Endothelial cell of umbilical vein (primary cell): ENCODE measurements at regions not wholly inside any gene's neighbourhood (a gene's known extent, or its start where the extent isn't known, plus 50 kb on each side); places are given as distances from the start of the nearest gene placed in this dataset.

Experiments
- BruUV-seq: library from RNA; stranded (reverse); fragments of 400-500 nt; replicated peaks from 2 replicates; lab custom pipeline; 2021; lab: Mats Ljungman, UMichigan
- CTCF ChIA-PET: fragments of 300-600, 350-600 bp; sonication (Branson Sonifier 250); formaldehyde crosslinking; loops from one replicate; lab custom pipeline; 2021; ENCODE audit warnings: antibody characterized with exemption, inconsistent platforms; lab: Charles Lee
- POLR2A ChIA-PET: fragments of 300-600, 350-600 bp; sonication (Branson Sonifier 250); formaldehyde crosslinking; loops from one replicate; lab custom pipeline; 2021; ENCODE audit warnings: antibody characterized with exemption, inconsistent platforms; lab: Charles Lee
- DNase-seq: peaks from one replicate; pipeline ENCODE4 v3.0.0-alpha.2; 2011; ENCODE audit warnings: low read depth, low spot score
- FAIRE-seq: peaks from 2 replicates; lab custom pipeline; 2011; peaks lifted over from hg19 to GRCh38; lab: Jason Lieb, UNC
- H2AFZ ChIP-seq: 2 replicates; pipeline ENCODE4 v1.6.0; 2012; ENCODE audit warnings: low read depth, low read length, control low read depth, inconsistent platforms
- H3K27ac ChIP-seq: 2 replicates; pipeline ENCODE4 v1.5.1; 2011; ENCODE audit warnings: low read depth, mild to moderate bottlenecking, control low read depth, low read length, moderate library complexity; ENCODE audit not compliant: insufficient read depth
- H3K27me3 ChIP-seq, 2 experiments: 2 replicates each; pipeline versions ENCODE4 v1.6.0 to v1.6.1; 2011; ENCODE audit warnings: low read length in 2 of 2, mixed read lengths in 1 of 2; ENCODE audit not compliant: control insufficient read depth in 2 of 2, insufficient read depth in 2 of 2
- H3K36me3 ChIP-seq, 2 experiments: 2 replicates in 1 of 2; 3 replicates in 1 of 2; pipeline ENCODE4 v1.5.1; 2011; ENCODE audit warnings: low read length in 2 of 2, mild to moderate bottlenecking in 1 of 2, moderate library complexity in 1 of 2; ENCODE audit not compliant: control insufficient read depth in 2 of 2, insufficient read depth in 2 of 2; ENCODE audit errors: extremely low read depth in 1 of 2
- H3K4me1 ChIP-seq: 3 replicates; pipeline ENCODE4 v1.5.1; 2011; ENCODE audit warnings: mild to moderate bottlenecking, low read length; ENCODE audit not compliant: control insufficient read depth, insufficient read depth; ENCODE audit errors: extremely low read depth
- H3K4me2 ChIP-seq: 2 replicates; pipeline ENCODE4 v1.6.1; 2011; ENCODE audit warnings: low read length, control low read depth, mixed read lengths; ENCODE audit not compliant: insufficient read depth
- H3K4me3 ChIP-seq, 3 experiments: fragments of 200-600 bp in 1 of 3; sonication (generic), shearing (Covaris generic) in 1 of 3; replicated peaks in 1 of 3; 2 replicates each; pipeline ENCODE4 v1.5.1; 2011 to 2016; ENCODE audit warnings: control low read depth in 3 of 3, low read length in 3 of 3, mild to moderate bottlenecking in 2 of 3, inconsistent platforms in 1 of 3, low read depth in 1 of 3, moderate library complexity in 1 of 3; ENCODE audit not compliant: insufficient read depth in 1 of 3
- H3K79me2 ChIP-seq: 2 replicates; pipeline ENCODE4 v1.6.0; 2012; ENCODE audit warnings: low read length, inconsistent platforms; ENCODE audit not compliant: control insufficient read depth, insufficient read depth
- H3K9ac ChIP-seq: replicated peaks from 2 replicates; pipeline ENCODE3; 2011; ENCODE audit warnings: low read length, control low read depth; ENCODE audit not compliant: insufficient read depth; ENCODE audit errors: extremely low read depth
- H3K9me1 ChIP-seq: replicated peaks from 3 replicates; pipeline ENCODE4 v1.6.0; 2011; ENCODE audit warnings: mild to moderate bottlenecking, low read length; ENCODE audit not compliant: control insufficient read depth, insufficient read depth; ENCODE audit errors: extremely low read depth
- H3K9me3 ChIP-seq: replicated peaks from 2 replicates; pipeline ENCODE4 v1.5.1; 2012; ENCODE audit warnings: low read length, inconsistent platforms; ENCODE audit not compliant: control insufficient read depth, insufficient read depth
- H4K20me1 ChIP-seq: replicated peaks from 2 replicates; pipeline ENCODE3; 2011; ENCODE audit warnings: mild to moderate bottlenecking, low read length; ENCODE audit not compliant: control insufficient read depth, insufficient read depth; ENCODE audit errors: extremely low read depth
- EZH2 ChIP-seq: IDR thresholded peaks from 2 replicates; pipeline ENCODE4 v1.6.1; 2012; ENCODE audit warnings: borderline replicate concordance, low read depth, mild to moderate bottlenecking, moderate library complexity, low read length, inconsistent platforms; ENCODE audit not compliant: severe bottlenecking
- FOS ChIP-seq: IDR thresholded peaks from 2 replicates; pipeline ENCODE4 v1.6.1; 2011; ENCODE audit warnings: mild to moderate bottlenecking, low read length, moderate library complexity, borderline replicate concordance; ENCODE audit not compliant: insufficient read depth
- GATA2 ChIP-seq: IDR thresholded peaks from 2 replicates; pipeline ENCODE4 v1.7.0; 2011; ENCODE audit warnings: low read depth, mild to moderate bottlenecking, moderate library complexity, mixed read lengths, low read length; ENCODE audit not compliant: insufficient read length, insufficient read depth
- JUN ChIP-seq: IDR thresholded peaks from 2 replicates; pipeline ENCODE4 v1.6.1; 2011; ENCODE audit warnings: borderline replicate concordance, low read depth; ENCODE audit not compliant: insufficient read length, insufficient read depth
- MYC ChIP-seq: IDR thresholded peaks from one replicate; pipeline ENCODE4 v1.6.1; 2011; ENCODE audit warnings: mild to moderate bottlenecking, low read depth, low read length
- POLR2A ChIP-seq: IDR thresholded peaks from 2 replicates; pipeline ENCODE4 v1.6.1; 2012; ENCODE audit warnings: low read depth, mild to moderate bottlenecking, control low read depth, low read length
- POLR2AphosphoS5 ChIP-seq: IDR thresholded peaks from 2 replicates; pipeline ENCODE4 v1.6.1; 2012; ENCODE audit warnings: low read depth, mild to moderate bottlenecking, control low read depth, low read length, moderate library complexity; ENCODE audit not compliant: insufficient read depth
- dilution Hi-C: fragments of 300-500 bp; cut with MboI; formaldehyde crosslinking; loops from one replicate; pipeline ENCODE4 v1.15.0; 2019; ENCODE audit warnings: low sequenced_read_pairs; ENCODE audit not compliant: extremely low pct_ligation_motif_present
- intact Hi-C: fragments of 100-400 bp; cut with micrococcal nuclease; formaldehyde crosslinking; loops from one replicate; pipeline ENCODE4 v1.10.0; 2022
- TF ChIP-seq, protein P1 (sequence below), 2 donors: IDR thresholded peaks; 1 replicate in 1 of 2; 2 replicates in 1 of 2; pipeline ENCODE4 v1.5.1; 2011; ENCODE audit warnings: low read length in 2 of 2, mild to moderate bottlenecking in 2 of 2, moderate library complexity in 2 of 2, control low read depth in 1 of 2, inconsistent platforms in 1 of 2, low read depth in 1 of 2; ENCODE audit not compliant: insufficient read depth in 1 of 2; ENCODE audit errors: extremely low read depth in 1 of 2
- TF ChIP-seq, protein P2 (sequence below): IDR thresholded peaks from 2 replicates; pipeline ENCODE4 v1.6.1; 2011; ENCODE audit not compliant: insufficient read depth, insufficient read length

DNA sequence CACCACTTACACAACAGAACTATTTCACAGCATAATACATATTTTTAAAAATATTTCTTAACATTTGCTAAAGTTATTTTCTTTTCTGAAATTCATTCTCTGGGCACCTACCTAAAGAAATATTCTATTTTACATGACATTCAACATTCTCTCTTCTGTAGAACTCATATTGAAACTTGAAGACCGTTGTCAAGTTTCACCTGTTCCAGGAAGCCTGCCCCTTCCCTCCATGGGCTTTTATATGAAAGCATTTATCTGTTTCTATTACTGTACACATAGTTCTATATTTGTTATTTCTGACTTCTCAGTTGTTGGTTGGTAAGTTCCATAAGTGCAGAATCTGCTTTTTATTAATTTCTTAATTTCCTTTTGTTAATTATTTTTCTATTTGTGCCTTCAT lies 204.3 kb upstream of the ALCAM start:
- Histone ChIP-seq H3K4me3 (no peak overlapping the region), H3K27ac (no peak overlapping the region), H4K20me1 (no peaks in the 10 kb centered on the region), H3K36me3 (no peaks in the 10 kb centered on the region), H3K4me2 (no peak overlapping the region), H3K9ac (no peak overlapping the region), H2AFZ (no peak overlapping the region), H3K27me3 (no peaks in the 10 kb centered on the region), H3K9me3 (no peaks in the 10 kb centered on the region), H3K4me1 (no peaks in the 10 kb centered on the region), H3K79me2 (no peaks in the 10 kb centered on the region), H3K9me1 (no peaks in the 10 kb centered on the region)
- TF ChIP-seq GATA2 (no peak), POLR2AphosphoS5 (no peak), POLR2A (no peak)
- TF ChIP-seq, protein P1, sequence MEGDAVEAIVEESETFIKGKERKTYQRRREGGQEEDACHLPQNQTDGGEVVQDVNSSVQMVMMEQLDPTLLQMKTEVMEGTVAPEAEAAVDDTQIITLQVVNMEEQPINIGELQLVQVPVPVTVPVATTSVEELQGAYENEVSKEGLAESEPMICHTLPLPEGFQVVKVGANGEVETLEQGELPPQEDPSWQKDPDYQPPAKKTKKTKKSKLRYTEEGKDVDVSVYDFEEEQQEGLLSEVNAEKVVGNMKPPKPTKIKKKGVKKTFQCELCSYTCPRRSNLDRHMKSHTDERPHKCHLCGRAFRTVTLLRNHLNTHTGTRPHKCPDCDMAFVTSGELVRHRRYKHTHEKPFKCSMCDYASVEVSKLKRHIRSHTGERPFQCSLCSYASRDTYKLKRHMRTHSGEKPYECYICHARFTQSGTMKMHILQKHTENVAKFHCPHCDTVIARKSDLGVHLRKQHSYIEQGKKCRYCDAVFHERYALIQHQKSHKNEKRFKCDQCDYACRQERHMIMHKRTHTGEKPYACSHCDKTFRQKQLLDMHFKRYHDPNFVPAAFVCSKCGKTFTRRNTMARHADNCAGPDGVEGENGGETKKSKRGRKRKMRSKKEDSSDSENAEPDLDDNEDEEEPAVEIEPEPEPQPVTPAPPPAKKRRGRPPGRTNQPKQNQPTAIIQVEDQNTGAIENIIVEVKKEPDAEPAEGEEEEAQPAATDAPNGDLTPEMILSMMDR (IDR thresholded peaks at IDR 0.05; ENCODE audit: extremely low read depth in 1 of 2, insufficient read depth in 1 of 2, low read depth in 1 of 2, low read length in 2 of 2): no peak
- TF ChIP-seq, protein P2, sequence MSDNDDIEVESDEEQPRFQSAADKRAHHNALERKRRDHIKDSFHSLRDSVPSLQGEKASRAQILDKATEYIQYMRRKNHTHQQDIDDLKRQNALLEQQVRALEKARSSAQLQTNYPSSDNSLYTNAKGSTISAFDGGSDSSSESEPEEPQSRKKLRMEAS: no peak
- FAIRE-seq: no peak
- intact Hi-C loops (no loop called here), dilution Hi-C loops (no loop called here)
- POLR2A ChIA-PET: no interaction called here
- BruUV-seq: no TSS peak
- no peak for DNase-seq
- CTCF ChIA-PET: no interaction called here

DNA sequence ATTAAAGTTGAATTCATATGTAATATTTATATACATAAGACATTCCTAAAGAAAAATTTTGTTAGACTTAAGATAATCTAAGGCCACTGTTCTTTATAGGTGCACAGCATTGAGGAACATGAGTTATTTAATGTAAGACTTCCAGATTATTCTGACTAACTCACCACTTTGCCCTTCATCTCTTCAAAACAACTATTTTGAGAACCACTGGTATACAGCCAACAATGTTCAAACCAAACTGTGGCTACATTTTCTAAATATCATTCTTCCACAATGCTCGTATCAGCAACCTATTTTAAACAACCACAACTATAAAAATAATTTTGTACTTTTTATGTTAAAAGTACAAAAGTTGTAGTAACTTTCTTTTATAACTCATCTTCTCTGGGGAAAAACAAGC lies 199.8 kb upstream of the ALCAM start:
- BruUV-seq: no TSS peak
- H3K4me1 ChIP-seq: no peaks in the 10 kb centered on the region
- TF ChIP-seq, protein P2: no peak
- no peak for TF ChIP-seq JUN
- TF ChIP-seq POLR2AphosphoS5: no peak
- no peak for TF ChIP-seq GATA2
- no peak for TF ChIP-seq FOS
- TF ChIP-seq EZH2: no peak
- no peak for TF ChIP-seq MYC
- TF ChIP-seq POLR2A: no peak
- TF ChIP-seq, protein P1 (IDR thresholded peaks at IDR 0.05; ENCODE audit: extremely low read depth in 1 of 2, insufficient read depth in 1 of 2, low read depth in 1 of 2, low read length in 2 of 2): no peak
- no peaks in the 10 kb centered on the region for H3K27me3 ChIP-seq
- no peak overlapping the region for H3K4me3 ChIP-seq
- no peaks in the 10 kb centered on the region for H4K20me1 ChIP-seq
- intact Hi-C loops: no loop called here
- no peaks in the 10 kb centered on the region for H3K36me3 ChIP-seq
- dilution Hi-C loops: no loop called here
- H3K79me2 ChIP-seq: no peaks in the 10 kb centered on the region
- no peak overlapping the region for H3K27ac ChIP-seq
- FAIRE-seq: no peak
- POLR2A ChIA-PET: no interaction called here
- no peak overlapping the region for H2AFZ ChIP-seq
- no peaks in the 10 kb centered on the region for H3K9me3 ChIP-seq
- no peaks in the 10 kb centered on the region for H3K9me1 ChIP-seq
- no peak for DNase-seq
- CTCF ChIA-PET: no interaction called here
- H3K9ac ChIP-seq: no peak overlapping the region
- no peak overlapping the region for H3K4me2 ChIP-seq
